ENCODE measurements at regions not wholly inside any gene's neighbourhood (a gene's known extent, or its start where the extent isn't known, plus 50 kb on each side); places are given as distances from the start of the nearest gene placed in this dataset.

DNA sequence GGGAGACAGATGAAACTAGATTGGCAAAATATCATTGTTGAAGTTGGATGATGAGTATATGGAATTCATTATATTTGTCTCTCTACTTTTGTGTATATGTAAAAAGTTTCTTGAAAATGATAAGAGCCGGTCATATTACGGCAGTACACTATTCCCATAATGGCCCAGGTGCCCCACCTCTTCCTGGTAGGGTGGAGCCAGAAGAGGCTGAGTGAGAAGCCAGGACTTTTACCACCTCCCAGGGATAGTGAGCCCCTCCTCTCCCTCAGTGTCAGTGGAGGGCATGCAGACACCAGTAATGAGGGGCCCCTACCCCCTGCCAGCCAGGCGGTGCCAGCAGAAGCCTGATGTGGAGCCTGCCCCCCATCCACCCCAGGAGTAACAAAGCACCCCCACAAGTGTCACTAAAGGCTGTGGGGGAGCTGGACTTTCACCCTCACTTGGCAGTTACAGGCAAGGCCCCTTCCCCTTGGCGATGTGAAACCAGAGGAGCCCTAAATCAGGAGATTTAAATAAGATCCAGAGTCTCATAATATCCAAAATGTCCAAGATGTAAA is 198.9 kb upstream of the RBBP8 start:
- H3K79me2 ChIP-seq (ENCODE audit: control insufficient read depth, insufficient read depth, low read length, unreplicated experiment) = no peaks in the 10 kb centered on the region
- no peak overlapping the region for H3K4me3 ChIP-seq (ENCODE audit: low read depth, low read length)
- no peaks in the 10 kb centered on the region for H3K36me3 ChIP-seq (ENCODE audit: insufficient read depth, low read length)
- no peak overlapping the region for H2AFZ ChIP-seq (ENCODE audit: low read length, unreplicated experiment)
- H3K27me3 ChIP-seq (ENCODE audit: insufficient read depth, low read length) = no peaks in the 10 kb centered on the region
- no peaks in the 10 kb centered on the region for H3K4me1 ChIP-seq (ENCODE audit: control insufficient read depth, insufficient read depth, low read length, unreplicated experiment)
- H3K27ac ChIP-seq (ENCODE audit: low read depth, low read length) = no peak overlapping the region

DNA sequence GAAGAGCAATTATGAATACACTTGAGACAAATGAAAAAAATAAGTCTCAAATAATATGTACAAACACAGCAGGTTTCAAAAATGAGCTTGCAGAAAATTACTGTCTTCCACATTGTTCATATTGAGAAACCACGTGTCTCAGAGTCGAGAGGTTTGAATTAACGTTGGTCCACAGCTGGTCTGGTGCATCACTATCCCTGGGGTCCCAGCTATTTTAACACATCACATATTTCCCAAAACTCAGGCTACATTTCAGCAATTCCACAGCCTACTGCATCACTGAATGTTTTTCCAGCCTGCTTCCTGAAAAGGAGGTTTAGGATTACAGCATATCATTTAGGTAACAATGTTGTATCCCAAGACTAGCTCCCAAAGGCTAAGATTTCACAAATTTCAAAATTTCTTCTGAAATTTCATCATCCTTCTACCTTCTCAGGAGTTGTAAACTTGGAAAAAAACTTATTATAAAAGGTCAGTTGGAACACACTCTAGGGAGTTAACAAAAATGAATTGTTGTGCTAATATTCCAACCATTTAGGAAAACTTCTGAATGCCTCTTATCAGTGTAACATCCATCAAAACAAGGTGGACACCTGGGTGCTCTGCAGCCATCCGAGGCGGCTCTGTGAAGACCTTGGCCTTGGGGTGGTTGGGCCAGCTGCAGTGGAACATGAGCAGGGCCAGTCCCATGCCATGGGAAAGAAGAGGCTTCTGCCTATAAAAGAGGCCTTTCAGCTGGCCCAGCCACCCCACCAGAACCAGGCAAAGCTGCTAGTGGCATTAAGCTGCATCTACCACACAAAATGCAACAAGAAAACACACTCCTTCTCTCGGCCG is 198.1 kb upstream of the RBBP8 start:
- Histone ChIP-seq H3K4me3 (ENCODE audit: low read depth, low read length) (no peak overlapping the region), H3K4me1 (ENCODE audit: control insufficient read depth, insufficient read depth, low read length, unreplicated experiment) (no peaks in the 10 kb centered on the region), H3K27ac (ENCODE audit: low read depth, low read length) (no peak overlapping the region), H2AFZ (ENCODE audit: low read length, unreplicated experiment) (no peak overlapping the region), H3K27me3 (ENCODE audit: insufficient read depth, low read length) (no peaks in the 10 kb centered on the region), H3K36me3 (ENCODE audit: insufficient read depth, low read length) (no peaks in the 10 kb centered on the region), H3K79me2 (ENCODE audit: control insufficient read depth, insufficient read depth, low read length, unreplicated experiment) (no peaks in the 10 kb centered on the region)

DNA sequence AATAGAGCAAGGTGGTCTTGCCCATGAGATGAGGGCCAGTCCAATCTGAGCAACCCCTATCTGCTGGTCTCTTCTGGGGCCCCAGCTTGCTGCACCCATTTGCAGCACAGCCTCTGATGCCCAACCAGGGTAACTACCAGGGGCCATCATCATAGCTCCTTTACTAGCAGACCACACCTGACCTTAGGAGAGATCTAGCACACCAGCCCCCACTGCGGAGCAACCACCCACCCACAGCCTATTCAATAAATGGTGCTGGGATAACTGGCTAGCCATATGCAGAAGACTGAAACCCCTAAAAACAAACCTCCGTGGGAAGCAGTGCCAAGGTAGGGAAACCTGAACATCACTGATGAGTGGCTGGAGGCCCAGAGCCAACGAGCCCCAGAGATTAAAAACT is 196.1 kb upstream of the RBBP8 start:
- Histone ChIP-seq H3K4me1 (ENCODE audit: control insufficient read depth, insufficient read depth, low read length, unreplicated experiment) (no peaks in the 10 kb centered on the region), H3K4me3 (ENCODE audit: low read depth, low read length) (no peak overlapping the region), H3K79me2 (ENCODE audit: control insufficient read depth, insufficient read depth, low read length, unreplicated experiment) (no peaks in the 10 kb centered on the region), H3K27ac (ENCODE audit: low read depth, low read length) (no peak overlapping the region), H3K27me3 (ENCODE audit: insufficient read depth, low read length) (no peaks in the 10 kb centered on the region), H3K36me3 (ENCODE audit: insufficient read depth, low read length) (no peaks in the 10 kb centered on the region), H2AFZ (ENCODE audit: low read length, unreplicated experiment) (no peak overlapping the region)

DNA sequence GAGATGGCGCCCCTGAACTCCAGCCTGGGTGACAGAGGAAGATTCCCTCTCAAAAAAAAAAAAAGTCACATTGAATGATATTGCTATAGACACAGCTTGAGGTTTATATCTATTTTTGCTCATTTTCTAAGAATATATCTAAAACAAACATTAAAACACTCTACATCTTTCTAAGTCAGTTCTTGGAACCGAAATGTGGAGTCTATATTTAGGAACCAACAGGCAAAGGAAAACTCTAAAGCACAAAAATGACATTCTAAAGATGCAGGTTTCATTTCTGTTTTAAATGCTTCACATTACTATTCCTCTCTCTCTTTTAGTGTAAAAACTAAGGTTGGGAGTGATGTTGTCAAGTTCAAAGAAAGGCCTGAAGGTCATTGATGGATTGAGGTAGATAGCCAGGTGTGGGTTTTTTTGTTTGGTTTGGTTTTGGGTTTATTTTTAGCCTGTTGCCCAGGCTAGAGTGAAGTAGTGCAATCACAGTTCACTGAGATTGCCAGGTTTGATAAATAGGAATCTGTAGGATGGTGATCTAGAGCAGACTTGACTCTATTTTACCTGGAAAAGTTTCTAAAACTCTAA is 194.0 kb upstream of the RBBP8 start:
- H3K27ac ChIP-seq (ENCODE audit: low read depth, low read length) = no peak overlapping the region
- H3K4me1 ChIP-seq (ENCODE audit: control insufficient read depth, insufficient read depth, low read length, unreplicated experiment) = no peaks in the 10 kb centered on the region
- no peaks in the 10 kb centered on the region for H3K79me2 ChIP-seq (ENCODE audit: control insufficient read depth, insufficient read depth, low read length, unreplicated experiment)
- H3K27me3 ChIP-seq (ENCODE audit: insufficient read depth, low read length) = no peaks in the 10 kb centered on the region
- no peaks in the 10 kb centered on the region for H3K36me3 ChIP-seq (ENCODE audit: insufficient read depth, low read length)
- H2AFZ ChIP-seq (ENCODE audit: low read length, unreplicated experiment) = no peak overlapping the region
- no peak overlapping the region for H3K4me3 ChIP-seq (ENCODE audit: low read depth, low read length)

DNA sequence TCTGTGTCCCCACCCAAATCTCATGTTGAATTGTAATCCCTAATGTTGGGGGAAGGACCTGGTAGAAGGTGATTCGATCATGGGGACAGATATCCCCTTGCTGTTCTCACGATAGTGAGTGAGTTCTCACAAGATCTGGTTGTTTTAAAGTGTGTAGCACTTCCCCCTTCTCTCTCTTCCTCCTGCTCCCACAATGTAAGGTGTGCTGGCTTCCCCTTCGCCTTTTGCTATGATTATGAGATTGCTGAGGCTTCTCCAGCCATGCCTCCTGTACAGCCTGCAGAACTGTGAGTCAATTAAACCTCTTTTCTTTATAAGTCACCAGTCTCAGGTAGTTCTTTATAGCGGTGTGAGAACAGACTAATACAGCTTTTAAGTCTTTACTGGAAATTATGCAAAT is 193.3 kb upstream of the RBBP8 start:
- no peak overlapping the region for H3K4me3 ChIP-seq (ENCODE audit: low read depth, low read length)
- no peaks in the 10 kb centered on the region for H3K27me3 ChIP-seq (ENCODE audit: insufficient read depth, low read length)
- H3K4me1 ChIP-seq (ENCODE audit: control insufficient read depth, insufficient read depth, low read length, unreplicated experiment) = no peaks in the 10 kb centered on the region
- H2AFZ ChIP-seq (ENCODE audit: low read length, unreplicated experiment) = no peak overlapping the region
- no peaks in the 10 kb centered on the region for H3K79me2 ChIP-seq (ENCODE audit: control insufficient read depth, insufficient read depth, low read length, unreplicated experiment)
- no peak overlapping the region for H3K27ac ChIP-seq (ENCODE audit: low read depth, low read length)
- no peaks in the 10 kb centered on the region for H3K36me3 ChIP-seq (ENCODE audit: insufficient read depth, low read length)

DNA sequence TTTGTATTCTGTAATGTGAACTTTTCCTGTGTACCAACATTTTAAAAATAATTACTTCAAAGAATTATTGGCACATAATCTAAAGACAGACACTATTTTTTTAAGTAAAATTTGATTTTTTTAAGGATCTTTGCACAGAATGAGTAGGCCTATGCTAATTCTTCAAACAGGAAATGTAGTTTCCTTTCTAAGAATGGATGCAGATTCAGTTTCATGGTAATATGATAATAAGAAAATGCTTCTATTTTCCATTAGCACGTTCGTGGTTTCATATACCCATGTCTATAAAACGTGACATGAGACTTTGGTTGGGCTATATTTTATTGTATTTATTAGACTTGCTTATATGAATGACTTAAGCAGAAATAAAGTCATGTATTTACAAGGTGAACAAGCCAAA is 191.8 kb upstream of the RBBP8 start:
- Histone ChIP-seq H2AFZ (ENCODE audit: low read length, unreplicated experiment) (no peak overlapping the region), H3K27me3 (ENCODE audit: insufficient read depth, low read length) (no peaks in the 10 kb centered on the region), H3K27ac (ENCODE audit: low read depth, low read length) (no peak overlapping the region), H3K4me3 (ENCODE audit: low read depth, low read length) (no peak overlapping the region), H3K4me1 (ENCODE audit: control insufficient read depth, insufficient read depth, low read length, unreplicated experiment) (no peaks in the 10 kb centered on the region), H3K79me2 (ENCODE audit: control insufficient read depth, insufficient read depth, low read length, unreplicated experiment) (no peaks in the 10 kb centered on the region), H3K36me3 (ENCODE audit: insufficient read depth, low read length) (no peaks in the 10 kb centered on the region)

DNA sequence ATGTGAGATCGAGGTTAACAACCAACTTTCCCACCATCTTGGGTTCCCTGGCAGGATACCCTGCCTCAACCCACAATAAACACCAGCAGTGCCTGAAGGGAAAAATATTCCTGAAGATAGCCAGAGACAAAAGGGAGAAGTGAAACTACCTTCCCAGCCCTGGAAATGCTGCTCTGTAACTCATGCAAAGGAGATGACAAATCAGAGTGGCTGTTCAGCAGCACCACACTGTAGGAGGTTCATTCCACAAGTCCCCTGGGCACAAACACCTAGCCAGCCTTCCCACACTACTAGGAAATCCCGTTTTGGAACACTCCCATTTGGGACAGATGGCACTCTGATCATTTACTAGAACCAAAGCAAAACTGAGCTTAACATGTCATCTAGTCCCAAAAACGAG is 190.7 kb upstream of the RBBP8 start:
- no peaks in the 10 kb centered on the region for H3K36me3 ChIP-seq (ENCODE audit: insufficient read depth, low read length)
- no peaks in the 10 kb centered on the region for H3K27me3 ChIP-seq (ENCODE audit: insufficient read depth, low read length)
- no peak overlapping the region for H3K4me3 ChIP-seq (ENCODE audit: low read depth, low read length)
- no peak overlapping the region for H3K27ac ChIP-seq (ENCODE audit: low read depth, low read length)
- no peak overlapping the region for H2AFZ ChIP-seq (ENCODE audit: low read length, unreplicated experiment)
- H3K79me2 ChIP-seq (ENCODE audit: control insufficient read depth, insufficient read depth, low read length, unreplicated experiment) = no peaks in the 10 kb centered on the region
- no peaks in the 10 kb centered on the region for H3K4me1 ChIP-seq (ENCODE audit: control insufficient read depth, insufficient read depth, low read length, unreplicated experiment)

DNA sequence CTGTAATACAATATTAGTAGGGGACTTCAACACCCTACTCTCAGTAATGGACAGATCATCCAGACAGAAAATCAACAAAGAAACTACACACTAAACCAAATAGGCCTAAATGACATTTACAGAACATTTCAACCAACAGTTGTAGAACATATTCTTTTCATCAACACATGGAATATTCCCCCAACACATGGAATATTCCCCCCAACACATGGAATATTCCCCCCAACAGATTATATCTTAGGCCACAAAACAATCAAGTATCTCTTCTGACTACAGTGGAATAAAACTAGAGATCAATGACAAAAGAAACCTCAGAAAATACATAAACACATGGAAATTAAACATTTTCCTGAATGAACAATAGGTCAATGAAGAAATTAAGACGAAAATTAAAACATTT is 187.2 kb upstream of the RBBP8 start:
- Histone ChIP-seq H3K79me2 (ENCODE audit: control insufficient read depth, insufficient read depth, low read length, unreplicated experiment) (no peaks in the 10 kb centered on the region), H3K4me1 (ENCODE audit: control insufficient read depth, insufficient read depth, low read length, unreplicated experiment) (no peaks in the 10 kb centered on the region), H3K4me3 (ENCODE audit: low read depth, low read length) (no peak overlapping the region), H2AFZ (ENCODE audit: low read length, unreplicated experiment) (no peak overlapping the region), H3K36me3 (ENCODE audit: insufficient read depth, low read length) (no peaks in the 10 kb centered on the region), H3K27me3 (ENCODE audit: insufficient read depth, low read length) (peaks cover 4% of the 10 kb centered on the region; the same call in 1 of the 2 replicates), H3K27ac (ENCODE audit: low read depth, low read length) (no peak overlapping the region)

DNA sequence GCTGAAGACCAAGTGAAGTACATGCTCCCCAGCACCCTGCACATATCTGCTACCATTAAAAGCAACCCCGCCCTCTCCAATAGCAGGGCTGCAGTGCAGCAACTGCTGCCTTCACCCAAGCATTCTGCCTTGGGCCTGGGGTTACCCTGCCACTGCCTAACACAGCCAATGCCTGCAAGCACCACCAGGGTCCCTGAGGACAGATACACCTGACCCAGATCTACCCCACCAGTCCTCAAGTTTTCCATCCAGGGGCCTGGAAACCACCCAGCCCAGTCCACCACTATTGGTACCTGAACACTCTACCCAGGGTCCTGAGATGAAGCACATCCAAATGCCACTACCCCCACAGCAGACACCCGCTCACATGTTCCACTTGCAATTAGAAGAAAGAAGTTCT is 181.1 kb upstream of the RBBP8 start:
- Histone ChIP-seq H3K4me3 (ENCODE audit: low read depth, low read length) (no peak overlapping the region), H3K36me3 (ENCODE audit: insufficient read depth, low read length) (no peaks in the 10 kb centered on the region), H3K4me1 (ENCODE audit: control insufficient read depth, insufficient read depth, low read length, unreplicated experiment) (no peaks in the 10 kb centered on the region), H3K79me2 (ENCODE audit: control insufficient read depth, insufficient read depth, low read length, unreplicated experiment) (no peaks in the 10 kb centered on the region), H2AFZ (ENCODE audit: low read length, unreplicated experiment) (no peak overlapping the region), H3K27me3 (ENCODE audit: insufficient read depth, low read length) (peaks cover 4% of the 10 kb centered on the region; the same call in 1 of the 2 replicates), H3K27ac (ENCODE audit: low read depth, low read length) (no peak overlapping the region)

DNA sequence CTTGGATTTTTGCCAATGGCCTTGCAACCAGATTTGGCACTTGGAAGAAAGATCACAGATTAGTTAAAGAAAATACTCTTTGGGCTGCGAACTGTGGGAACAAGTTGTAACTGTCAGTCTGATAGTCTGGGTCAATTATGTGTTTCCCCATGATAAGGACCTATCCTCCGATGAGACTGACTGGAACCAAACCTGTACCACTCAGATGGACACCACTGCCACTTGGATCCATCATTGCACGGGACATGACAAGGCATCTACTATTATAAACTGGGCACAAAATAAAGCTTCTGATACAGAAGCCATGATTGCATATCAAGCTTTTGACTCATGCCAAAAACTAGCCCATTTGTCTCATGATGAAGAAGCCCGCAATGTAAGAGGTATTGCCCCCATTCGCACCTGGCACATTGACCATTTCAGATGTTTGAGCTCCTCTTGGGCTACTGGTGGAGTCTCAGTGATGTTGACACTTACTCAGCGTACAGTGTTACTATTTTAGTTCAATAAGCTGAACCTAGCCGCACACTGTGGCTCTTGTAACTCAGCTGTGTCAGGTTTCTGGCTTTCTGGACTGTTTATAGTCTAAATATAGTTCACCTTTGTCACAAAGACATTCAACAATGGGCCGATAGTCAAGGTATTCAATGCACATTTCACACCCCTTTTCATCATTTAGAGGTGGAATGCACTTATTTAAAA is 179.8 kb upstream of the RBBP8 start:
- Histone ChIP-seq H3K27ac (ENCODE audit: low read depth, low read length) (no peak overlapping the region), H3K36me3 (ENCODE audit: insufficient read depth, low read length) (no peaks in the 10 kb centered on the region), H3K79me2 (ENCODE audit: control insufficient read depth, insufficient read depth, low read length, unreplicated experiment) (no peaks in the 10 kb centered on the region), H2AFZ (ENCODE audit: low read length, unreplicated experiment) (no peak overlapping the region), H3K4me3 (ENCODE audit: low read depth, low read length) (no peak overlapping the region), H3K4me1 (ENCODE audit: control insufficient read depth, insufficient read depth, low read length, unreplicated experiment) (no peaks in the 10 kb centered on the region), H3K27me3 (ENCODE audit: insufficient read depth, low read length) (peaks cover 4% of the 10 kb centered on the region; the same call in 1 of the 2 replicates)

All from ACC112 (cell line).